ENCODE measurements at regions not wholly inside any gene's neighbourhood (a gene's known extent, or its start where the extent isn't known, plus 50 kb on each side); places are given as distances from the start of the nearest gene placed in this dataset.
"Not testable (repeated sequence)": the region's sequence is repeated elsewhere in the genome, so short reads cannot be mapped to it uniquely, and the experiment has no call there.

- Histone ChIP-seq H3K4me1 (ENCODE audit: control insufficient read depth in 1 of 2, low read depth in 2 of 2) (no peaks in the 10 kb centered on the region), H3K27me3 (replicated peaks; ENCODE audit: insufficient read depth) (no peaks in the 10 kb centered on the region), H3K4me3 (no peak overlapping the region), H3K36me3 (no peaks in the 10 kb centered on the region), H3K27ac (no peak overlapping the region), H3K9me3 (no peaks in the 10 kb centered on the region)
- TF ChIP-seq CTCF (IDR thresholded peaks at IDR 0.05), result no peak
- ATAC-seq (ENCODE audit: insufficient number of reproducible peaks, low FRiP score, low read depth) (no peak), DNase-seq (ENCODE audit: low spot score) (no peak)
These were observed 474.3 kb downstream of the MID1IP1 start for GRCh38 chrX:39275500-39276068.

- H3K36me3 ChIP-seq; H3K27me3 ChIP-seq (replicated peaks; ENCODE audit: insufficient read depth); H3K9me3 ChIP-seq; H3K4me3 ChIP-seq; H3K4me1 ChIP-seq (ENCODE audit: control insufficient read depth in 1 of 2, low read depth in 2 of 2); H3K27ac ChIP-seq; ATAC-seq (ENCODE audit: insufficient number of reproducible peaks, low FRiP score, low read depth); DNase-seq (ENCODE audit: low spot score): not testable (repeated sequence)
These were observed 476.6 kb downstream of the MID1IP1 start for GRCh38 chrX:39277685-39278390.

GRCh38 chrX:39283239-39283638 is 482.0 kb downstream of the MID1IP1 start:
- no peak overlapping the region for H3K27ac ChIP-seq
- ATAC-seq (ENCODE audit: insufficient number of reproducible peaks, low FRiP score, low read depth), result no peak
- no peaks in the 10 kb centered on the region for H3K27me3 ChIP-seq (replicated peaks; ENCODE audit: insufficient read depth)
- H3K36me3 ChIP-seq, result no peaks in the 10 kb centered on the region
- no peaks in the 10 kb centered on the region for H3K4me1 ChIP-seq (ENCODE audit: control insufficient read depth in 1 of 2, low read depth in 2 of 2)
- no peaks in the 10 kb centered on the region for H3K9me3 ChIP-seq
- no peak for TF ChIP-seq CTCF (IDR thresholded peaks at IDR 0.05)
- no peak for DNase-seq (ENCODE audit: low spot score)
- no peak overlapping the region for H3K4me3 ChIP-seq

- ATAC-seq (ENCODE audit: insufficient number of reproducible peaks, low FRiP score, low read depth) (no peak), DNase-seq (ENCODE audit: low spot score) (no peak)
- Histone ChIP-seq H3K36me3 (no peaks in the 10 kb centered on the region), H3K27ac (no peak overlapping the region), H3K4me3 (no peak overlapping the region), H3K9me3 (no peaks in the 10 kb centered on the region), H3K4me1 (ENCODE audit: control insufficient read depth in 1 of 2, low read depth in 2 of 2) (no peaks in the 10 kb centered on the region), H3K27me3 (replicated peaks; ENCODE audit: insufficient read depth) (no peaks in the 10 kb centered on the region)
- no peak for TF ChIP-seq CTCF (IDR thresholded peaks at IDR 0.05)
These were observed 487.3 kb downstream of the MID1IP1 start for GRCh38 chrX:39288592-39288991.

- Histone ChIP-seq H3K4me1 (ENCODE audit: control insufficient read depth in 1 of 2, low read depth in 2 of 2) (no peaks in the 10 kb centered on the region), H3K27ac (no peak overlapping the region), H3K9me3 (no peaks in the 10 kb centered on the region), H3K27me3 (replicated peaks; ENCODE audit: insufficient read depth) (no peaks in the 10 kb centered on the region), H3K4me3 (no peak overlapping the region), H3K36me3 (no peaks in the 10 kb centered on the region)
- TF ChIP-seq CTCF (IDR thresholded peaks at IDR 0.05), result no peak
- no peak for DNase-seq (ENCODE audit: low spot score)
- ATAC-seq (ENCODE audit: insufficient number of reproducible peaks, low FRiP score, low read depth), result no peak
These were observed 488.6 kb downstream of the MID1IP1 start for GRCh38 chrX:39289827-39290226.

- no peaks in the 10 kb centered on the region for H3K27me3 ChIP-seq (replicated peaks; ENCODE audit: insufficient read depth)
- H3K36me3 ChIP-seq, result no peaks in the 10 kb centered on the region
- no peaks in the 10 kb centered on the region for H3K9me3 ChIP-seq
- no peak for TF ChIP-seq CTCF (IDR thresholded peaks at IDR 0.05)
- H3K4me1 ChIP-seq (ENCODE audit: control insufficient read depth in 1 of 2, low read depth in 2 of 2), result no peaks in the 10 kb centered on the region
- no peak overlapping the region for H3K4me3 ChIP-seq
- no peak for ATAC-seq (ENCODE audit: insufficient number of reproducible peaks, low FRiP score, low read depth)
- no peak for DNase-seq (ENCODE audit: low spot score)
- H3K27ac ChIP-seq, result no peak overlapping the region
These were observed 491.9 kb downstream of the MID1IP1 start for GRCh38 chrX:39293203-39293602.
